K562 (cell line): ENCODE measurements at regions not wholly inside any gene's neighbourhood (a gene's known extent, or its start where the extent isn't known, plus 50 kb on each side); places are given as distances from the start of the nearest gene placed in this dataset.
A peak's percentile ranks its signal among the peaks of the same experiment; 100 is the strongest.

Experiments used
- ATAC-seq: fragments of 200-7000 bp; cut with Tn5 transposase; 3 replicates; pipeline ENCODE4 v1.9.1; 2020; ENCODE audit warnings: moderate library complexity
- BruUV-seq: library from RNA; stranded (reverse); fragments of 400-500 nt; replicated peaks from 2 replicates; lab custom pipeline; 2021; lab: Mats Ljungman, UMichigan
- CTCF ChIA-PET: fragments of 300-600 bp; formaldehyde crosslinking; extraction: SDS; loops from one replicate; lab custom pipeline; 2021; ENCODE audit warnings: low intra/inter-chr PET ratio; lab: Yijun Ruan, JAX
- POLR2A ChIA-PET: fragments of 300-600, 350-650 bp; sonication (Branson Sonifier 250); formaldehyde crosslinking; extraction: SDS; loops from one replicate; lab custom pipeline; 2021; ENCODE audit warnings: antibody characterized with exemption, inconsistent platforms; lab: Yijun Ruan, JAX
- DNase-seq, 4 experiments: peaks; one replicate each; pipeline versions ENCODE4 v3.0.0 to v3.0.0-alpha.2; 2011 to 2018; ENCODE audit warnings: low spot score in 3 of 4, mixed read lengths in 3 of 4; ENCODE audit errors: extremely low read depth in 1 of 4
- FAIRE-seq: peaks from 2 replicates; lab custom pipeline; 2011; peaks lifted over from hg19 to GRCh38; lab: Jason Lieb, UNC
- H2AFZ ChIP-seq: 2 replicates; pipeline ENCODE4 v1.6.0; 2011; ENCODE audit warnings: low read depth, low read length, control low read depth, inconsistent platforms
- H3K27ac ChIP-seq: fragments of 200-600 bp; 3 replicates; pipeline ENCODE4 v1.8.0; 2011; ENCODE audit warnings: low read depth, mild to moderate bottlenecking, control low read depth, inconsistent platforms, low read length, moderate library complexity, mixed read lengths; ENCODE audit errors: extremely low read depth
- H3K27me3 ChIP-seq, 2 experiments: fragments of 300-600 bp in 1 of 2; 2 replicates in 1 of 2; 3 replicates in 1 of 2; pipeline versions ENCODE4 v1.6.0 to v1.8.0; 2011; ENCODE audit warnings: inconsistent platforms in 2 of 2, low read length in 2 of 2, mild to moderate bottlenecking in 1 of 2, mixed read lengths in 1 of 2, moderate library complexity in 1 of 2; ENCODE audit not compliant: control insufficient read depth in 2 of 2, insufficient read depth in 2 of 2
- H3K36me3 ChIP-seq: fragments of 300-600 bp; 3 replicates; pipeline ENCODE4 v1.8.0; 2011; ENCODE audit warnings: mild to moderate bottlenecking, low read length, inconsistent platforms; ENCODE audit not compliant: control insufficient read depth, insufficient read depth
- H3K4me1 ChIP-seq, 2 experiments: fragments of 200-600 bp in 1 of 2; replicated peaks in 1 of 2; 2 replicates in 1 of 2; 3 replicates in 1 of 2; pipeline versions ENCODE4 v1.5.1 to v1.8.0; 2011; ENCODE audit warnings: inconsistent platforms in 2 of 2, low read length in 2 of 2, mild to moderate bottlenecking in 1 of 2, mixed read lengths in 1 of 2, moderate library complexity in 1 of 2; ENCODE audit not compliant: control insufficient read depth in 2 of 2, insufficient read depth in 2 of 2
- H3K4me2 ChIP-seq: 2 replicates; pipeline ENCODE4 v1.6.1; 2011; ENCODE audit warnings: low read length, control low read depth, inconsistent platforms, mixed read lengths; ENCODE audit not compliant: insufficient read depth
- H3K4me3 ChIP-seq: fragments of 200-600 bp; sonication (generic), shearing (Covaris generic); 2 replicates; pipeline ENCODE4 v1.5.1; 2016; ENCODE audit warnings: control low read depth, inconsistent platforms
- H3K79me2 ChIP-seq: fragments of 200-600 bp; 3 replicates; pipeline ENCODE4 v1.8.0; 2011; ENCODE audit warnings: low read length, inconsistent platforms; ENCODE audit not compliant: control insufficient read depth, insufficient read depth
- H3K9ac ChIP-seq, 2 experiments: 2 replicates each; pipeline versions ENCODE4 v1.6.0 to v1.6.1; 2011; ENCODE audit warnings: low read depth in 2 of 2, low read length in 2 of 2, control low read depth in 1 of 2, inconsistent platforms in 1 of 2, mild to moderate bottlenecking in 1 of 2, mixed read lengths in 1 of 2; ENCODE audit not compliant: insufficient read depth in 1 of 2
- H3K9me1 ChIP-seq: one replicate; pipeline ENCODE4 v1.6.0; 2011; ENCODE audit warnings: inconsistent platforms, mild to moderate bottlenecking, low read length, moderate library complexity; ENCODE audit not compliant: control insufficient read depth, insufficient read depth
- H3K9me3 ChIP-seq: replicated peaks from 2 replicates; pipeline ENCODE4 v1.5.1; 2011; ENCODE audit warnings: low read depth, low read length, inconsistent platforms; ENCODE audit not compliant: control insufficient read depth, insufficient read depth
- H4K20me1 ChIP-seq: replicated peaks from 2 replicates; pipeline ENCODE4 v1.6.1; 2011; ENCODE audit warnings: low read length, inconsistent platforms, mixed read lengths; ENCODE audit not compliant: control insufficient read depth, insufficient read depth
- BCL6 ChIP-seq: fragments of 250-450 bp; sonication (Bioruptor Pico); IDR thresholded peaks from 2 replicates; pipeline ENCODE4 v1.4.0; 2020
- BCOR ChIP-seq: fragments of 450-650 bp; IDR thresholded peaks from 2 replicates; pipeline ENCODE4 v1.6.1; 2016
- CBX1 ChIP-seq: sonication (generic); IDR thresholded peaks from 2 replicates; pipeline ENCODE4 v1.6.1; 2016; ENCODE audit warnings: antibody characterized with exemption, low read depth, mild to moderate bottlenecking
- CHCHD3 ChIP-seq: fragments of 250-450 bp; sonication (Bioruptor Pico); IDR thresholded peaks from 2 replicates; pipeline ENCODE4 v2.1.2; 2022; ENCODE audit warnings: mild to moderate bottlenecking
- ELF4 ChIP-seq: fragments of 450-650 bp; formaldehyde crosslinking; IDR thresholded peaks from 2 replicates; pipeline ENCODE4 v1.4.0; 2022; ENCODE audit warnings: missing genetic modification characterization
- KDM1A ChIP-seq, 2 experiments: fragments of 450-650 bp; IDR thresholded peaks; 2 replicates each; pipeline ENCODE4 v1.6.1; 2016; ENCODE audit warnings: mild to moderate bottlenecking in 2 of 2
- MLLT1 ChIP-seq, 2 experiments: fragments of 450-650 bp; IDR thresholded peaks; 2 replicates each; pipeline ENCODE4 v1.6.1; 2016
- RBM25 ChIP-seq: fragments of 200-400 bp; formaldehyde crosslinking; IDR thresholded peaks from 2 replicates; pipeline ENCODE4 v1.6.1; 2018; ENCODE audit warnings: low read length, low read depth, moderate library complexity; ENCODE audit not compliant: severe bottlenecking
- SMARCA5 ChIP-seq: fragments of 450-650 bp; IDR thresholded peaks from 2 replicates; pipeline ENCODE4 v1.6.1; 2016
- TBP ChIP-seq: optimal IDR thresholded peaks from 2 replicates; pipeline ENCODE3; 2011; ENCODE audit warnings: low read depth, low read length, improper control_type of control experiment
- ZFP36 ChIP-seq: fragments of 150-350 bp; IDR thresholded peaks from 2 replicates; pipeline ENCODE4 v1.6.1; 2018; ENCODE audit warnings: low read length, low read depth; ENCODE audit not compliant: partially characterized antibody
- ZNF740 ChIP-seq, 3 experiments: fragments of 200-800 bp in 1 of 3; sonication (Bioruptor generic) in 1 of 3; sonication (generic) in 1 of 3; formaldehyde crosslinking in 1 of 3; IDR thresholded peaks; 2 replicates each; pipeline versions ENCODE4 v1.6.1 to v1.8.0; 2016 to 2022; ENCODE audit warnings: mild to moderate bottlenecking in 2 of 3, missing compliant biosample characterization in 2 of 3, missing genetic modification characterization in 2 of 3, missing genetic modification reagents in 1 of 3
- WGBS: fragments of 100-300 bp; shearing (Covaris generic); methylation state at CpG from one replicate; pipeline ENCODE4 v1.1.6; 2016; ENCODE audit warnings: low coverage, mixed read lengths; ENCODE audit not compliant: insufficient coverage; ENCODE audit errors: missing lambda C conversion rate; 5-methylcytosine and 5-hydroxymethylcytosine counted together
- in situ Hi-C: fragments of 300-500 bp; cut with MboI; formaldehyde crosslinking; loops from 4 replicates; pipeline ENCODE4 v1.15.0; 2018; ENCODE audit warnings: inconsistent platforms, mixed read lengths
- intact Hi-C: fragments of 100-400 bp; cut with micrococcal nuclease; formaldehyde crosslinking; loops from 2 replicates; pipeline ENCODE4 v1.14.2; 2022

- TF ChIP-seq MLLT1 (IDR thresholded peaks at IDR 0.05) (0 out of 4 replicates have a peak, but pooled peaks of 1 of the 2 experiments have one; percentile 42), ELF4 (CRISPR knock-in tag) (no peak)
These were observed 62.2 kb downstream of the MYEOV start (continued) for GRCh38 chr11:69355959-69356702.

- ATAC-seq (no peak), FAIRE-seq (no peak), DNase-seq (no peak)
- H3K27me3 ChIP-seq, result no peaks in the 10 kb centered on the region
- in situ Hi-C loops, result no loop called here
- H3K4me2 ChIP-seq, result no peak overlapping the region
- no peaks in the 10 kb centered on the region for H3K9me1 ChIP-seq
- peaks cover 0 to 19% of the 10 kb centered on the region in 2 experiments; a peak in 3 of 5 replicates for H3K4me1 ChIP-seq
- H4K20me1 ChIP-seq, result no peaks in the 10 kb centered on the region
- H3K27ac ChIP-seq, result no peak overlapping the region
- no peaks in the 10 kb centered on the region; the same call in 2 of the 3 replicates for H3K36me3 ChIP-seq
- H3K9ac ChIP-seq, result peak overlapping the region in 1 of 2 experiments; percentile 29; a peak in 2 of 4 replicates
- 61% methylated on average over 14 of the region's 15 CpGs for WGBS
- CTCF ChIA-PET, result no interaction called here
- H2AFZ ChIP-seq, result no peak overlapping the region
- intact Hi-C loops, result no loop called here
- TF ChIP-seq BCL6 (no peak), SMARCA5 (peak; percentile 50; the same call in 1 of the 2 replicates), CBX1 (0 out of 2 replicates have a peak, but pooled peaks have one; percentile 37), ZNF740 (CRISPR knock-in tag; IDR thresholded peaks at IDR 0.05) (no peak), ZNF740 (tag; IDR thresholded peaks at IDR 0.05) (no peak), ZFP36 (peak; percentile 76), TBP (no peak), BCOR (peak; percentile 90), KDM1A (IDR thresholded peaks at IDR 0.05) (peak; percentile 50 to 75), CHCHD3 (CRISPR knock-in tag) (no peak), RBM25 (peak; percentile 56)
- no peak overlapping the region for H3K4me3 ChIP-seq
- H3K79me2 ChIP-seq, result no peaks in the 10 kb centered on the region
- peaks cover 7% of the 10 kb centered on the region; the same call in 1 of the 2 replicates for H3K9me3 ChIP-seq
- POLR2A ChIA-PET, result no interaction called here
- no TSS peak for BruUV-seq
These were observed 62.9 kb downstream of the MYEOV start for GRCh38 chr11:69356703-69357457.
